SJCRH30 (cell line): ENCODE measurements at regions not wholly inside any gene's neighbourhood (a gene's known extent, or its start where the extent isn't known, plus 50 kb on each side); places are given as distances from the start of the nearest gene placed in this dataset.
"Not testable (repeated sequence)": the region's sequence is repeated elsewhere in the genome, so short reads cannot be mapped to it uniquely, and the experiment has no call there.

Experiments
- DNase-seq, 2 experiments: peaks; one replicate each; pipeline ENCODE4 v3.0.0-alpha.2; 2015 to 2020
- H3K27ac ChIP-seq: fragments of 250-450 bp; sonication (Bioruptor Pico); 2 replicates; pipeline ENCODE4 v1.5.1; 2020; ENCODE audit warnings: mild to moderate bottlenecking, moderate library complexity
- H3K27me3 ChIP-seq: fragments of 250-450 bp; sonication (Bioruptor Pico); 2 replicates; pipeline ENCODE4 v1.5.1; 2020; ENCODE audit warnings: mild to moderate bottlenecking, moderate library complexity
- H3K36me3 ChIP-seq: fragments of 250-450 bp; sonication (Bioruptor Pico); 2 replicates; pipeline ENCODE4 v1.5.1; 2020; ENCODE audit warnings: mild to moderate bottlenecking, moderate library complexity
- H3K4me1 ChIP-seq: fragments of 250-450 bp; sonication (Bioruptor Pico); 2 replicates; pipeline ENCODE4 v1.5.1; 2020; ENCODE audit warnings: mild to moderate bottlenecking, moderate library complexity
- H3K4me3 ChIP-seq: fragments of 250-450 bp; sonication (Bioruptor Pico); 2 replicates; pipeline ENCODE4 v1.5.1; 2020; ENCODE audit warnings: mild to moderate bottlenecking, moderate library complexity
- H3K9me3 ChIP-seq: fragments of 250-450 bp; sonication (Bioruptor Pico); replicated peaks from 2 replicates; pipeline ENCODE4 v1.5.1; 2020; ENCODE audit warnings: mild to moderate bottlenecking, moderate library complexity

DNA sequence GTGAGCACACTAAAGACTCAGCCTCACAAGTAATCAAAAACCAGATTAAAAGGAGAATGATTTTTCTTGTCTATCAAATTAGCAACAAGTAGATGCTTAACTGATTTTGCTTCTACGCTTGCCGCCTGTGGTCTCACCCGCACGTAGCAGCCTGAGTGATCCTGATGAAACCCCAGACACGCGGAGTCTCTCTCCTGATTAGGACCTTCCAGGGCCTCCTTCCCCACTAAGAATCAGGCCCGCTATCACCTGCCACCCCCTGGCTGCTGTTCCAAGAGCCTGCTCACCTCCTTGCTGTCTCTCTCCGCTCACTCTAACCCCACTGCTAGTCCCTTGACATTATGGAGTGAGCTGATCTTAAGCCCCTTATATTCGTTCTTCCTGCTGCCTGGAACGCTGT is 325.9 kb upstream of the NRP1 start:
- H3K4me3 ChIP-seq: no peak overlapping the region
- H3K4me1 ChIP-seq: no peaks in the 10 kb centered on the region; the same call in 1 of the 2 replicates
- H3K27me3 ChIP-seq: no peaks in the 10 kb centered on the region

DNA sequence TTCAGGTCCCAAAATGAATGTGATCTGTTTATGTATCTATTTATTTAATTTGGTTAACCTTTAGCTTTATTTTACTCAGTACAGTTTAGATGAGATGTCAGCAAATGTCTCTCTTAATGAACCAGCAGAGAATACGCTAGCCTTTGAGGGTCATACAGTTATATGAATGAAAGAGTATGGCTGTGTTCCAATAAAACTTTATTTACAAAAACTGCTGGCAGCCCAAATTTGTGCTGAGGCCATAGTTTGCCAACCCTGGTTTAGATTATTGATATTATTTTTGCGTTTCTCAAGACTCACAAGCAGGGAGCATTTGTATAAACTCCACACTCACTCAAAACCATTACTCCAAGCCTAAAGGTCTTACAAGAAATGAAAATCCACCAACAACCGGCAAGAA is 323.4 kb upstream of the NRP1 start:
- Histone ChIP-seq H3K27me3 (no peaks in the 10 kb centered on the region), H3K4me1 (no peaks in the 10 kb centered on the region; the same call in 1 of the 2 replicates), H3K4me3 (no peak overlapping the region), H3K9me3 (no peaks in the 10 kb centered on the region; the same call in 1 of the 2 replicates), H3K36me3 (no peaks in the 10 kb centered on the region), H3K27ac (no peak overlapping the region)
- no peak for DNase-seq

More for the DNA sequence above, 325.9 kb upstream of the NRP1 start:
- DNase-seq: no peak
- H3K9me3 ChIP-seq: no peaks in the 10 kb centered on the region
- H3K27ac ChIP-seq: no peak overlapping the region
- no peaks in the 10 kb centered on the region for H3K36me3 ChIP-seq

DNA sequence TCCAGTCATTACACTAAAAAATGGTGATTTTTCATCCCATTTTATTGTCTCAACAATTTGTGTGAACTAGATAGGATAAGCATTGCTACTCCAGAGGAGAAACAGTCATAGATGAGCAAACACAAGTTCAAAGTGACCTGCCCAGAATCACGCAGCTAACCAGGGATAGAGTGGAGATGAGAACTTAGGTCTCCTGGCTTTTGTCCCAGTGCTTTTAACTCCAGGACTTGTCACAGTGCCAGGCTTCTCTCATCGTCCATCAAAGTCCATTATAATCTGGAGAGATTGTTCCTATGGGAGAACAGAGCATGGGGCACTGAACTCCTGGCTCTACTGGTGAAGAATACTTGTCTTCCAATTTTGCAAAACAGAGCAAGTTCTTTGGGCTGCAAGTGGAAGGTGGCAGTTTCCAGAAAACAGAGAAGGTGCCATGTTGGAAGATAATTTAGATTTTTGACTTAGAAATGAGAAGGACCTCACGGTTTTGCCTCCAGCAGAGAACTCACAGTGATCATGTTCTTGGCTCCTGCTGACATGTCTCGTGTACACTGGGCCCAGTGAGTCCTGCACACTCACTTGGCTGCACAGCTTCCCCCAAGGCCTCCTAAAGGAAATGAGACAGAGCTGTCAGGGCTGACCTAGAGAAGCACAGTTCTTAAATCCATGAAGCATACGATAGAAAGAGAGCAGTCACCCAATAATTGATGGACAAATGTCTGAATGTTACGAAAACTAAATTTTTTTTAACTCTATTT is 322.9 kb upstream of the NRP1 start:
- H3K9me3 ChIP-seq: no peaks in the 10 kb centered on the region; the same call in 1 of the 2 replicates
- no peak overlapping the region for H3K27ac ChIP-seq
- H3K4me1 ChIP-seq: no peaks in the 10 kb centered on the region; the same call in 1 of the 2 replicates
- H3K27me3 ChIP-seq: no peaks in the 10 kb centered on the region
- no peak overlapping the region for H3K4me3 ChIP-seq
- H3K36me3 ChIP-seq: no peaks in the 10 kb centered on the region
- DNase-seq: no peak

DNA sequence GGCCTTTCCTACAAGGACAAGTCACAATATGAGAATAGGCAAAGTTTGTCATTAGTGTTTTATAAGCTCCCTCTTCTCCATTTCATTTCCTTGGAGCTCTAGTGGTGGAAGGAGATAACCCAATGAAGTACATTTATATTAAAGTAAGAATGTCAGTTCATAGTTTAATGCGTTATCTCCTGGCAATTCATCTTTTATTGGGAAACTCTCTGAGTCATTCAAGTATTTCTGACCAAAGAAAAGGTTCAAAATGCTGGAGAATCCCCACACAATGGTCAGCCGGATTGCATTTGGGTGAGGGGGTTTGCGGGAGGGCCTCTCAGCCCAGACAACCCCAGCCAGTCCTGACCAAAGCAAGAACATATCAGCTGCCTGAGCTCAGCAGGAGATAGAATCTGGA is 321.5 kb upstream of the NRP1 start:
- no peaks in the 10 kb centered on the region for H3K4me1 ChIP-seq
- H3K4me3 ChIP-seq: no peak overlapping the region
- DNase-seq: no peak
- no peaks in the 10 kb centered on the region for H3K27me3 ChIP-seq
- H3K36me3 ChIP-seq: no peaks in the 10 kb centered on the region
- H3K9me3 ChIP-seq: no peaks in the 10 kb centered on the region; the same call in 1 of the 2 replicates
- H3K27ac ChIP-seq: no peak overlapping the region

DNA sequence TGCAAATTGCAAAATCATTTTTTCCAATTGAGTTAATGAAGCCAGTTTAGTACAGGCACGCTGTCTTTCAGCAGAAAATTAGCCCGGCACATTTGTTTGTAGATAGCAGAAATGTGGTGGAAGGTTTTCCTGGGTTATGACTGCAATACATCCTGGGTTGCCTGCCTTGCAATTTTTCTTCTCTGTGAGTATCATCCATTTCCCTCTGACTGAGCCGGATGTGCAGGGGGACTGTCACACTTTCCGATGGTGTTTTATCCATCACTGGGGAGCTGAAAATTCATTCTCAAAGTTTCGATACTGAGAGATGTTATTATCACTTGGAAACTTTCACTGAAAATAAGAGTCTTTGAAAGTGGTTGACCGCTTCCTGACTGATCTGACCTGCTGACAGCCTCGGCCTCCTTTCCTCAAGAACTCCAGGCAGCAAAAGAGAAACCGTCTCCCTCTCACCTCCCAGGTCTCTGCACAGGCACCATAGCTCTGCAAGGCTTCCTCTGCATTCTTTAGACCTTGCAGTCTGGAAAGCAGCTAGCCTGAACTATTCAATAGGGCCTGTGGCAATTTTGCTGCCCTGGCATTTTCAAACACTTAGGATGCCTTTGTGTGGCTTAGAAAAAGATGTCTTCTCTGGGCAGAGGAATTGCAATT is 320.8 kb upstream of the NRP1 start:
- Histone ChIP-seq H3K27ac (no peak overlapping the region), H3K27me3 (no peaks in the 10 kb centered on the region), H3K4me1 (no peaks in the 10 kb centered on the region), H3K36me3 (no peaks in the 10 kb centered on the region), H3K4me3 (no peak overlapping the region), H3K9me3 (no peaks in the 10 kb centered on the region; the same call in 1 of the 2 replicates)
- no peak for DNase-seq

DNA sequence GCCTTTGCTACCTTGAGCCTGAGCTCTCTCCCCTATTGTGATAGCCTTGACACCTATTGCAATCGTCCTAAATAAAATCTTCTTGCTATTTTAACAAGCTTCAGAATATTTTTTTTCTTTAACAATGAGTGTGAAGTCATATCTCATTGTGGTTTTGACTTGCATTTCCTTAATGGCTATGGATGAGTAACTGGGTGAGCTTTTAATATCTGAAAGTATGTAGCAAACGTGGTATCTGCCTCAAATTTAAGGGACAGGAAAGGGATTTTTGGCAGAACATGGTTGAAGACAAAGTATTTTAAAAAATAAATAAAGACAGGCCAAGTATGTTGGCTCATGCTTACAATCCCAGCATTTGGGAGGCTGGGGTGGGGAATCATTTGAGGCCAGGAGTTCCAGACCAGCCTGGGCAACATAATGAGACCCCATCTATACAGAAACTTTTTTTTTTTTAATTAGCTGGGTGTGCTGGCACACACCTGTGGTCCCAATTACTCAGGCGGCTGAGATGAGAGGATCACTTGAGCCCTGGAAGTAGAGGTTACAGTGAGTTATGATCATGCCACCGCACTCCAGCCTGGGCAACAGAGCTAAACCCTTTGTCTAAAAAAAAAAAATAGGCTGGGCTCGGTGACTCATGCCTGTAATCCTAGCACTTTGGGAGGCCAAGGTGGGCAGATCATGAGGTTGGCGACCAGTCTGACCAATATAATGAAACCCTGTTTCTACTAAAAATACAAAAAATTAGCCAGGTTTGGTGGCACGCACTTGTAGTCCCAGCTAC is 319.3 kb upstream of the NRP1 start:
- no peak overlapping the region for H3K4me3 ChIP-seq
- no peaks in the 10 kb centered on the region for H3K36me3 ChIP-seq
- DNase-seq: no peak
- no peaks in the 10 kb centered on the region for H3K4me1 ChIP-seq
- no peaks in the 10 kb centered on the region; the same call in 1 of the 2 replicates for H3K9me3 ChIP-seq
- no peak overlapping the region for H3K27ac ChIP-seq
- no peaks in the 10 kb centered on the region for H3K27me3 ChIP-seq

DNA sequence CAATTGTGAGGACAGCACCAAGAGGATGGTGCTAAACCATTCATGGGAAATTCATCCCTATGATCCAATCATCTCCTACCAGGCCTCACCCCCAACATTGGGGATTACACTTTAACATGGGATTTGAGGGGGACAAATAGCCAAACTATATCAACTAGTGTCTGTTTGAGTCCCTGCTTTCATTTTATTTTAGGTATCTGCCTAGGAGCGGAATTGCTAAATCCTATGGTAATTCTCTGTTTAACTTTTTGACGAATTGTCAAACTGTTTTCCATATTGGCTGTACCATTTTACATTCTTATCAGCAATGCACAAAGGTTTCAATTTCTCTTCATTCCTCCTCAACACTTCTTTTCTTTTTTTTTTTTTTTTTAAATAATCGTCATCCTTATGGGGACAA is 318.4 kb upstream of the NRP1 start:
- no peaks in the 10 kb centered on the region; the same call in 1 of the 2 replicates for H3K9me3 ChIP-seq
- H3K27me3 ChIP-seq: no peaks in the 10 kb centered on the region
- DNase-seq: no peak
- no peaks in the 10 kb centered on the region for H3K4me1 ChIP-seq
- no peak overlapping the region for H3K4me3 ChIP-seq
- H3K27ac ChIP-seq: no peak overlapping the region
- H3K36me3 ChIP-seq: no peaks in the 10 kb centered on the region

DNA sequence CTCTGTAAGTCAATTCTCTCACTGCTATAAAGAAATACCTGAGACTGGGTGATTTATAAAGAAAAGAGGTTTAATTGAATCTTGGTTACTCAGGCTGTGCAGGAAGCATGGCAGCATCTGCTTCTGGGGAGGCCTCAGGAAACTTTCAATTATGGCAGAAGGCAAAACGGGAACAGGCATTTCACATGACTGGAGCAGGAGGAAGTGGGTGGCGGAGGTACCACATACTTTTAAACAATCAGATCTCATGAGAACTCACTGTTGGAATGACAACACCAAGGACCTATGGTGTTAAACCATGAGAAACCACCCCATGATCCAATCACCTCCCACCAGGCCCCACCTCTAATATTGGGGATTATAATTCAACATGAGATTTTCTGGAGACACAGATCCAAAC is 315.7 kb upstream of the NRP1 start:
- H3K4me1 ChIP-seq, H3K27ac ChIP-seq, H3K27me3 ChIP-seq, H3K36me3 ChIP-seq, H3K4me3 ChIP-seq, H3K9me3 ChIP-seq, DNase-seq: not testable (repeated sequence)

DNA sequence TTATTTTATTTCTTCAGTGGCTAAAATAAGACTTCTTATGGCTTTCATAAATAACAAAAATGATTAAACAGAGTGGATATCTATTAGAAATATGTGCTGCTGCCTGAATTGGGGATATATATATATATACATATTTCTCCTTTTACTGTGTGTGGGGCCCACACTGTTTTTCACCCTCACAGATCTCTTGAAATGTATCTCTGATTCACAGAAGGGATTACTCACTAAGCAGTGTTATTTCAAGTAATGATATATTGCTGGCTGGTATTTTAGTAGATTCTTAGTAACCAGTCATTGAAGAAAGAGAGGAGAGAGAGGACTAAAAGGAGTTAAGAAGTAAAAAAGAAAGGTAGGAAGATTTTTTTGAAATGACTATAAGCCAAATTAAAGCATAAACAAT is 308.6 kb upstream of the NRP1 start:
- no peak for DNase-seq
- Histone ChIP-seq H3K27ac (no peak overlapping the region), H3K27me3 (no peaks in the 10 kb centered on the region), H3K9me3 (no peaks in the 10 kb centered on the region), H3K4me3 (no peak overlapping the region), H3K36me3 (no peaks in the 10 kb centered on the region), H3K4me1 (no peaks in the 10 kb centered on the region)

DNA sequence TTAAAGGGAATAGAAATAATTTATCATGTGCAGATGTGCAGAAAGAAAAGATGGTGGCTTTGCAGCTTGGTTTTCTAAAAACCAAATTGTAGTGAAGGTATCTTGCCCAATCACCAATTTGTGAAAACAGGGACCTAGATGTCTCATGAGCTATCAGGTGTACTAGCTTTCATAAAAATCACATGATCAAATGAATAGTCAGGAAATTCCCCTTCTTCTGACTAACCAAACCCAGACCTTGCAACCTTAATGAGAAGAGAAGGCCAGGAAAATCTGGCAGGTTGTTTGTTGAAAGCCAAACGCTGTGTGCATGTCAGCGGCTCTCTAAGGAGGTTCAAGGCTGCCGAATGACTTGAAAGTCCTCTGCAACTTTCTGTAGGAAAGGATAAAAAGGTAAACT is 304.4 kb upstream of the NRP1 start:
- H3K9me3 ChIP-seq: no peaks in the 10 kb centered on the region
- no peak for DNase-seq
- no peaks in the 10 kb centered on the region for H3K4me1 ChIP-seq

DNA sequence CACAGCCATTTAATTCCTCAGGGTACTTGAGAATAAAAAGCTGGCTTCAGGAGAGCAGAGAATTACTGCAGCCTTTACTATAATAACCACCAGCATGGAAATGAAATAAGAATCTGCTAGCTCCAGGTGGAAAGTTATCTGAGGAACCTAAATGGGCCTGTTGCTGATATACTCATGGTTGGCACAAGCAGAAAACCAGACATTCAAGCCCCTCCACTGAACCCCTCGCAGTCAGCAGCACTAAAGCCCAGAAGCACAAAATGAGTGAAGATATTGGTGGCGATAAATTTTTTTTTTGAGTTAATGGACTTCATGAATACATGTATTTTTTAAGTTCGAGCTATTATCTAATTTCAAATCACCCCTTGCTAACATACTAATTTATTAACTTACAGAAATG is 303.9 kb upstream of the NRP1 start:
- H3K4me1 ChIP-seq: no peaks in the 10 kb centered on the region
- no peaks in the 10 kb centered on the region for H3K36me3 ChIP-seq
- no peaks in the 10 kb centered on the region for H3K9me3 ChIP-seq
- H3K4me3 ChIP-seq: no peak overlapping the region
- H3K27ac ChIP-seq: no peak overlapping the region
- no peaks in the 10 kb centered on the region for H3K27me3 ChIP-seq
- no peak for DNase-seq

More for the DNA sequence above, 304.4 kb upstream of the NRP1 start:
- Histone ChIP-seq H3K36me3 (no peaks in the 10 kb centered on the region), H3K27me3 (no peaks in the 10 kb centered on the region), H3K27ac (no peak overlapping the region), H3K4me3 (no peak overlapping the region)

DNA sequence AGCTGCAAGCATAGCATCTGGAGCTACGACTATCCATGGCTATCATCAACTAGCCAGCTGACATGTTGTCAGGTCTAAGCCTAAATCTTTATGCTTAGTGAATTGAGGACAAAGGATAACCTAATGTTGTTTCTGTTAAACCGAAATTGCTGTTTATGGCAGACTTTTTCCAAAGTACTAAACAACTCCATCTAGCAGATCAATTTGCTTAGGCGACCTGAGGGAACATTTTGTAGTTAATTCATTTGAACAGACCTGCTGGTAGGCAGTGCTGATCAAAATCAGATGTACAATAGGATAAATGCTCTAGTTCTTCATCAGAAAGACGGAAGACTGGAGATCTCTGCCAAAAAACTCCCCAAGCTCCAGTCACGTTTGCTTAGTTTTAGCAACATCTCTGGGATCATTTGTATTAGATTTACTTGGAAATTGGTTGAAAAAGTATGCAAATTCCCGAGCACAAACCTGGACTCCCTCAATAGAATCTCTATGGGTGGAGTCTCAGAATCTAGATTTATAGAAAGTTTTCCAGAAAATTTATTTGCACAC is 301.6 kb upstream of the NRP1 start:
- no peak overlapping the region for H3K4me3 ChIP-seq
- no peak for DNase-seq
- H3K4me1 ChIP-seq: no peaks in the 10 kb centered on the region
- H3K9me3 ChIP-seq: no peaks in the 10 kb centered on the region
- H3K27me3 ChIP-seq: no peaks in the 10 kb centered on the region
- no peaks in the 10 kb centered on the region for H3K36me3 ChIP-seq
- H3K27ac ChIP-seq: no peak overlapping the region

DNA sequence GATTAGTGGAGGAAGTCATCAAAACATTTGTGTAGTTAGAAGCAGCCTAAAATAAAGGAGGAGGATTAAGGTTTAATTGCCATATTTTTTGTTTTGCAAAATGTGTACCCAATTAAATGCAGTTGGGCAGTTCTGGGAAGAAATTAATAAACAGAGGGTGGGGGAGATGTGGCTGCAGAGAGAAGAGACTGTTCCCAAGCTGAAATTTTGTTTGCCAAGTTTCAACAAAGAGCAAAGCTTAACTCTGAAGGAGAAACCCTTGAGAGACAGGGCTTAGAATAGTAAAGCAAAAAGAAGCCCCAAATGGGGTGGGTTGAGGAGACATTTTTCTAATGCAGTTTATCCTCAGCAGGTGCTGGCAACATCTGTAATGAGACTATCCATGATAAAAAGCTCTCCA is 298.0 kb upstream of the NRP1 start:
- no peaks in the 10 kb centered on the region for H3K36me3 ChIP-seq
- H3K4me3 ChIP-seq: no peak overlapping the region
- DNase-seq: no peak
- H3K9me3 ChIP-seq: no peaks in the 10 kb centered on the region
- no peaks in the 10 kb centered on the region for H3K27me3 ChIP-seq
- no peak overlapping the region for H3K27ac ChIP-seq
- no peaks in the 10 kb centered on the region for H3K4me1 ChIP-seq

DNA sequence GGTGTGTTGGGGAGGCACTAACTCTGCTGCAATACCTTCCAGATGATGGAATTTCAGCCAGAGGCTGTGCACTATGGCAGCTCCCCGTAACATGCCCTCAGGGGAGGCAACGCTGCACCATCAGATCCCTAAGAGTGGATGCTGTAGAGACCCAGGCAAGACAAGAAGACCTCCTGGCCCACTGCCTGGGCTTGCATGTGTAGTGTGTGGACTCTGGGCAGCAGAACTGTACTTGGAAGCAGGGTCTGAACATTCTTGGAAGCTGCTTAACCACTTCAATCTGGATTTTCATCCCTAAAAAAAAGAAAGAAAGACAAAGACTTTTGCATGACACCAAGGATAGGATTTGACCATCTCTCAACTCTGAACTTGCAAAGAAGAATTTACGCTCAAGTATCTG is 297.5 kb upstream of the NRP1 start:
- H3K4me3 ChIP-seq: no peak overlapping the region

DNA sequence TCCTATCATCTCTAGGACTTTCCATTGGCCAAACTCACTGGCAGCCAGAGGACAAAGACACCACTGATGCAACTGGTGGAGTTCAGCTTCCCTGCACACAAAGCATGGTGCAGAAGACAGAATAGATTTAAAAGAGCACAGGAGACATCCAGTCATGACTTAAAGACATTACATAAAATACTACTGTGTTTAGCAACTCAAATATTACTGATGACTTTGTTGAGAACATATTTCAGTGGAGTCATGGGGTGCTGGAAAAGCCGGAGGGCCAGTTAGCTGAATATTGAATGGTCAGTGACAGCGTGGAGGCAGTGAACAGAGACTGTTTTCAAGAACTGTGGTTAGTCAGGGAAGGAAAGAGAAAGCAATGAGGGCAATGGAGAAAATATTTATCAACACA is 296.3 kb upstream of the NRP1 start:
- H3K27ac ChIP-seq: no peak overlapping the region
- no peaks in the 10 kb centered on the region for H3K9me3 ChIP-seq
- no peaks in the 10 kb centered on the region for H3K36me3 ChIP-seq
- no peaks in the 10 kb centered on the region for H3K27me3 ChIP-seq
- no peaks in the 10 kb centered on the region for H3K4me1 ChIP-seq
- H3K4me3 ChIP-seq: no peak overlapping the region
- DNase-seq: no peak

More for the DNA sequence above, 297.5 kb upstream of the NRP1 start:
- Histone ChIP-seq H3K9me3 (no peaks in the 10 kb centered on the region), H3K4me1 (no peaks in the 10 kb centered on the region), H3K36me3 (no peaks in the 10 kb centered on the region), H3K27me3 (no peaks in the 10 kb centered on the region), H3K27ac (no peak overlapping the region)
- peak in 1 of 2 experiments; percentile 1 for DNase-seq
